ENCODE measurements at regions not wholly inside any gene's neighbourhood (a gene's known extent, or its start where the extent isn't known, plus 50 kb on each side); places are given as distances from the start of the nearest gene placed in this dataset.

DNA sequence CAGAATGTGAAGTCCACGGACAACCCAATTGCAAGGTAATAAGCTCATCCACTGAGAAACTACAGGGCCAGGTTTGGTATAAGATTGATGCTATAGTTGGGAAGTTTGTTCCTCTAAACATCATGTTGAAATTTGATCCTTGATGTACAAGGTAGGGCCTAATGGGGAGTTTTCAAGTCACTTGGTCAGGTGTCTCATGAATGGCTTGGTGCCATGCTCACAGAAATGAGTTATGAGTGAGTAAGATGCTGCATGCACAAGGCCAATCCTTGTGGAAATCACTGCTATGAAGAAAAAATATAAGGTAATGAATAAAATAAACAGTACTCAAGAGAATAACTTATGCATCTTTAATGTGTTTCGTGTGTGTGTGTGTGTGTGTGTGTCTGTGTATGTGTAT lies 1891.2 kb downstream of the NCAM2 start (continued):
- TF ChIP-seq, protein P1, sequence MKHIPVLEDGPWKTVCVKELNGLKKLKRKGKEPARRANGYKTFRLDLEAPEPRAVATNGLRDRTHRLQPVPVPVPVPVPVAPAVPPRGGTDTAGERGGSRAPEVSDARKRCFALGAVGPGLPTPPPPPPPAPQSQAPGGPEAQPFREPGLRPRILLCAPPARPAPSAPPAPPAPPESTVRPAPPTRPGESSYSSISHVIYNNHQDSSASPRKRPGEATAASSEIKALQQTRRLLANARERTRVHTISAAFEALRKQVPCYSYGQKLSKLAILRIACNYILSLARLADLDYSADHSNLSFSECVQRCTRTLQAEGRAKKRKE (CRISPR knock-in tag; IDR thresholded peaks at IDR 0.05; ENCODE audit: low read depth) = no peak
- TF ChIP-seq, protein P2, sequence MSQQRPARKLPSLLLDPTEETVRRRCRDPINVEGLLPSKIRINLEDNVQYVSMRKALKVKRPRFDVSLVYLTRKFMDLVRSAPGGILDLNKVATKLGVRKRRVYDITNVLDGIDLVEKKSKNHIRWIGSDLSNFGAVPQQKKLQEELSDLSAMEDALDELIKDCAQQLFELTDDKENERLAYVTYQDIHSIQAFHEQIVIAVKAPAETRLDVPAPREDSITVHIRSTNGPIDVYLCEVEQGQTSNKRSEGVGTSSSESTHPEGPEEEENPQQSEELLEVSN (IDR thresholded peaks at IDR 0.05; ENCODE audit: borderline replicate concordance, low read depth) = no peak
- TF ChIP-seq RNF2 (IDR thresholded peaks at IDR 0.05; ENCODE audit: borderline replicate concordance, low read depth) (no peak), RARB (CRISPR knock-in tag; IDR thresholded peaks at IDR 0.05) (no peak)

DNA sequence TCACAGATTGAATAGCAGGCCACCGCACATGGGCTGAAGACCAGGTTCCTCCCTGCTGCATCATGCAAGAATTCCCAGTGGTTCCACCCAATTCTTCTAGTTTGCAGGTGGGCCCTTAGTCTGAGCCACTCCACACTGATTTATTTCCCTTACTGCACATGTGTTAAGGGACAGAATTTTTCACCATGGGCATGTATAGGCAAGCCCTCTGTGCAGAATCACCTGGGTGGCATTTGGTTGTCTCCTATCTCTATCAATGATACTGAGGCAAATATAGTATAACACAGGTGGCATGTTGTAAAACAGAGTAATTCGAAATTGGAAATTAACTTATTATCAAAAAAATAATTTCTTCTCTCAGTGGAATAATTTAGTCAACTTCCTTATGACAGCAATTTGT lies 1892.4 kb downstream of the NCAM2 start:
- ChIA-PET CTCF (interaction anchor here (0.6 kb wide), 1 partner anchor 28 kb away, joined by 3 read pairs; no protein-coding TSS in a partner anchor), POLR2A (no interaction called here)
- H3K4me3 ChIP-seq = no peak overlapping the region
- WGBS (ENCODE audit: missing lambda C conversion rate) = 14% methylated on average over 2 of the region's 2 CpGs
- no peaks in the 10 kb centered on the region for H3K4me1 ChIP-seq
- TF ChIP-seq, protein P3, sequence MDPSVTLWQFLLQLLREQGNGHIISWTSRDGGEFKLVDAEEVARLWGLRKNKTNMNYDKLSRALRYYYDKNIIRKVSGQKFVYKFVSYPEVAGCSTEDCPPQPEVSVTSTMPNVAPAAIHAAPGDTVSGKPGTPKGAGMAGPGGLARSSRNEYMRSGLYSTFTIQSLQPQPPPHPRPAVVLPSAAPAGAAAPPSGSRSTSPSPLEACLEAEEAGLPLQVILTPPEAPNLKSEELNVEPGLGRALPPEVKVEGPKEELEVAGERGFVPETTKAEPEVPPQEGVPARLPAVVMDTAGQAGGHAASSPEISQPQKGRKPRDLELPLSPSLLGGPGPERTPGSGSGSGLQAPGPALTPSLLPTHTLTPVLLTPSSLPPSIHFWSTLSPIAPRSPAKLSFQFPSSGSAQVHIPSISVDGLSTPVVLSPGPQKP (IDR thresholded peaks at IDR 0.05; ENCODE audit: low read depth, low read length) = no peak
- TF ChIP-seq TP53 (CRISPR knock-in tag; IDR thresholded peaks at IDR 0.05) (no peak), NR3C1 (IDR thresholded peaks at IDR 0.05) (no peak), HOXB5 (CRISPR knock-in tag; IDR thresholded peaks at IDR 0.05) (no peak), GATA3 (IDR thresholded peaks at IDR 0.05; ENCODE audit: borderline replicate concordance) (no peak), BHLHE40 (IDR thresholded peaks at IDR 0.05; ENCODE audit: low read depth, low read length) (no peak), CHD2 (IDR thresholded peaks at IDR 0.05; ENCODE audit: low read length, partially characterized antibody) (no peak)
- TF ChIP-seq, protein P1 (CRISPR knock-in tag; IDR thresholded peaks at IDR 0.05; ENCODE audit: low read depth) = no peak
- TF ChIP-seq, protein P2 (IDR thresholded peaks at IDR 0.05; ENCODE audit: borderline replicate concordance, low read depth) = no peak
- H3K4me2 ChIP-seq = no peak overlapping the region
- ATAC-seq = no peak
- DNase-seq (ENCODE audit: low read depth in 1 of 2, low spot score in 1 of 2) = no peak
- no peaks in the 10 kb centered on the region for H3K9me3 ChIP-seq
- no peak for FAIRE-seq
- H3K27ac ChIP-seq = no peak overlapping the region

DNA sequence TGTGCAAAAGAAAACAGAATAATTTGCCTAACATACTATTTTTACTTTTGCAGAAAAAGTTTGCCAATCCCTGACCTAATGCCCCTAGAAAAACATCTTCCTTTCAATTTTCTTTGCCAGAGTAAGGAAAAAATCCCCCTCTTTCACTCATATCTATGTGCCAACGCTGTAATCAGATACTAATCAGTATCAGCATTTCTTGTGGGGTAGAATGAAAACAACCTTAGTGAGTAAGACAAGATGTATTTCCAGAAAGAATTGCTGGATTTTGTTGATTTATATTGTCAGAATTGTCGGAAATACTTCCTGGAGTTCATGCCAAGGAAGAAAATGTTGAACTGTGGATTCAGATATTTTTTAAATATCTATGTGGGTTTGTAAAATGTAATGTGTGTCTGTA lies 1893.8 kb downstream of the NCAM2 start:
- Histone ChIP-seq H3K4me3 (no peak overlapping the region), H3K4me2 (no peak overlapping the region), H3K9me3 (no peaks in the 10 kb centered on the region), H3K27ac (no peak overlapping the region), H3K4me1 (no peaks in the 10 kb centered on the region)
- ChIA-PET POLR2A (no interaction called here), CTCF (no interaction called here)
- WGBS (ENCODE audit: missing lambda C conversion rate) = 0% methylated on average over 2 of the region's 2 CpGs
- DNase-seq (ENCODE audit: low read depth in 1 of 2, low spot score in 1 of 2) (no peak), ATAC-seq (no peak), FAIRE-seq (no peak)
- TF ChIP-seq SMC3 (IDR thresholded peaks at IDR 0.05) = no peak
- TF ChIP-seq, protein P4, sequence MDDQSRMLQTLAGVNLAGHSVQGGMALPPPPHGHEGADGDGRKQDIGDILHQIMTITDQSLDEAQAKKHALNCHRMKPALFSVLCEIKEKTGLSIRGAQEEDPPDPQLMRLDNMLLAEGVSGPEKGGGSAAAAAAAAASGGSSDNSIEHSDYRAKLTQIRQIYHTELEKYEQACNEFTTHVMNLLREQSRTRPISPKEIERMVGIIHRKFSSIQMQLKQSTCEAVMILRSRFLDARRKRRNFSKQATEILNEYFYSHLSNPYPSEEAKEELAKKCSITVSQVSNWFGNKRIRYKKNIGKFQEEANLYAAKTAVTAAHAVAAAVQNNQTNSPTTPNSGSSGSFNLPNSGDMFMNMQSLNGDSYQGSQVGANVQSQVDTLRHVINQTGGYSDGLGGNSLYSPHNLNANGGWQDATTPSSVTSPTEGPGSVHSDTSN (IDR thresholded peaks at IDR 0.05) = no peak
- no peak for TF ChIP-seq CBX2 (IDR thresholded peaks at IDR 0.05; ENCODE audit: borderline replicate concordance, low read depth)
- TF ChIP-seq MAFK (IDR thresholded peaks at IDR 0.05; ENCODE audit: partially characterized antibody) = no peak
- TF ChIP-seq GATA3 (IDR thresholded peaks at IDR 0.05; ENCODE audit: borderline replicate concordance) = no peak
- TF ChIP-seq, protein P5, sequence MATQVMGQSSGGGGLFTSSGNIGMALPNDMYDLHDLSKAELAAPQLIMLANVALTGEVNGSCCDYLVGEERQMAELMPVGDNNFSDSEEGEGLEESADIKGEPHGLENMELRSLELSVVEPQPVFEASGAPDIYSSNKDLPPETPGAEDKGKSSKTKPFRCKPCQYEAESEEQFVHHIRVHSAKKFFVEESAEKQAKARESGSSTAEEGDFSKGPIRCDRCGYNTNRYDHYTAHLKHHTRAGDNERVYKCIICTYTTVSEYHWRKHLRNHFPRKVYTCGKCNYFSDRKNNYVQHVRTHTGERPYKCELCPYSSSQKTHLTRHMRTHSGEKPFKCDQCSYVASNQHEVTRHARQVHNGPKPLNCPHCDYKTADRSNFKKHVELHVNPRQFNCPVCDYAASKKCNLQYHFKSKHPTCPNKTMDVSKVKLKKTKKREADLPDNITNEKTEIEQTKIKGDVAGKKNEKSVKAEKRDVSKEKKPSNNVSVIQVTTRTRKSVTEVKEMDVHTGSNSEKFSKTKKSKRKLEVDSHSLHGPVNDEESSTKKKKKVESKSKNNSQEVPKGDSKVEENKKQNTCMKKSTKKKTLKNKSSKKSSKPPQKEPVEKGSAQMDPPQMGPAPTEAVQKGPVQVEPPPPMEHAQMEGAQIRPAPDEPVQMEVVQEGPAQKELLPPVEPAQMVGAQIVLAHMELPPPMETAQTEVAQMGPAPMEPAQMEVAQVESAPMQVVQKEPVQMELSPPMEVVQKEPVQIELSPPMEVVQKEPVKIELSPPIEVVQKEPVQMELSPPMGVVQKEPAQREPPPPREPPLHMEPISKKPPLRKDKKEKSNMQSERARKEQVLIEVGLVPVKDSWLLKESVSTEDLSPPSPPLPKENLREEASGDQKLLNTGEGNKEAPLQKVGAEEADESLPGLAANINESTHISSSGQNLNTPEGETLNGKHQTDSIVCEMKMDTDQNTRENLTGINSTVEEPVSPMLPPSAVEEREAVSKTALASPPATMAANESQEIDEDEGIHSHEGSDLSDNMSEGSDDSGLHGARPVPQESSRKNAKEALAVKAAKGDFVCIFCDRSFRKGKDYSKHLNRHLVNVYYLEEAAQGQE (IDR thresholded peaks at IDR 0.05) = no peak
- TF ChIP-seq PHF8 (IDR thresholded peaks at IDR 0.05; ENCODE audit: borderline replicate concordance, low read depth) = no peak
- TF ChIP-seq POLR2AphosphoS2 (conservative IDR thresholded peaks at IDR 0.05; ENCODE audit: low read length) = no peak
- TF ChIP-seq, protein P6, sequence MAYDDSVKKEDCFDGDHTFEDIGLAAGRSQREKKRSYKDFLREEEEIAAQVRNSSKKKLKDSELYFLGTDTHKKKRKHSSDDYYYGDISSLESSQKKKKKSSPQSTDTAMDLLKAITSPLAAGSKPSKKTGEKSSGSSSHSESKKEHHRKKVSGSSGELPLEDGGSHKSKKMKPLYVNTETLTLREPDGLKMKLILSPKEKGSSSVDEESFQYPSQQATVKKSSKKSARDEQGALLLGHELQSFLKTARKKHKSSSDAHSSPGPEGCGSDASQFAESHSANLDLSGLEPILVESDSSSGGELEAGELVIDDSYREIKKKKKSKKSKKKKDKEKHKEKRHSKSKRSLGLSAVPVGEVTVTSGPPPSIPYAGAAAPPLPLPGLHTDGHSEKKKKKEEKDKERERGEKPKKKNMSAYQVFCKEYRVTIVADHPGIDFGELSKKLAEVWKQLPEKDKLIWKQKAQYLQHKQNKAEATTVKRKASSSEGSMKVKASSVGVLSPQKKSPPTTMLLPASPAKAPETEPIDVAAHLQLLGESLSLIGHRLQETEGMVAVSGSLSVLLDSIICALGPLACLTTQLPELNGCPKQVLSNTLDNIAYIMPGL (CRISPR knock-in tag; IDR thresholded peaks at IDR 0.05; ENCODE audit: borderline replicate concordance) = no peak
- no peak for TF ChIP-seq RNF2 (IDR thresholded peaks at IDR 0.05; ENCODE audit: borderline replicate concordance, low read depth)
- no peak for TF ChIP-seq ZC3H11A (IDR thresholded peaks at IDR 0.05)
- TF ChIP-seq HOXA7 (CRISPR knock-in tag; IDR thresholded peaks at IDR 0.05) = no peak
- no peak for TF ChIP-seq HOXB13 (CRISPR knock-in tag; IDR thresholded peaks at IDR 0.05; ENCODE audit: low read depth)
- no peak for TF ChIP-seq TFCP2L1 (CRISPR knock-in tag; IDR thresholded peaks at IDR 0.05)
- no peak for TF ChIP-seq NFE2L2 (conservative IDR thresholded peaks at IDR 0.05; ENCODE audit: low read length)
